ENCODE measurements at regions not wholly inside any gene's neighbourhood (a gene's known extent, or its start where the extent isn't known, plus 50 kb on each side); places are given as distances from the start of the nearest gene placed in this dataset.

- no peak for DNase-seq
- Histone ChIP-seq H3K4me1 (no peaks in the 10 kb centered on the region), H3K27me3 (no peaks in the 10 kb centered on the region), H3K36me3 (no peaks in the 10 kb centered on the region), H3K4me3 (ENCODE audit: low read depth, low read length) (no peak overlapping the region), H3K9me3 (no peaks in the 10 kb centered on the region)
- TF ChIP-seq, protein P1, sequence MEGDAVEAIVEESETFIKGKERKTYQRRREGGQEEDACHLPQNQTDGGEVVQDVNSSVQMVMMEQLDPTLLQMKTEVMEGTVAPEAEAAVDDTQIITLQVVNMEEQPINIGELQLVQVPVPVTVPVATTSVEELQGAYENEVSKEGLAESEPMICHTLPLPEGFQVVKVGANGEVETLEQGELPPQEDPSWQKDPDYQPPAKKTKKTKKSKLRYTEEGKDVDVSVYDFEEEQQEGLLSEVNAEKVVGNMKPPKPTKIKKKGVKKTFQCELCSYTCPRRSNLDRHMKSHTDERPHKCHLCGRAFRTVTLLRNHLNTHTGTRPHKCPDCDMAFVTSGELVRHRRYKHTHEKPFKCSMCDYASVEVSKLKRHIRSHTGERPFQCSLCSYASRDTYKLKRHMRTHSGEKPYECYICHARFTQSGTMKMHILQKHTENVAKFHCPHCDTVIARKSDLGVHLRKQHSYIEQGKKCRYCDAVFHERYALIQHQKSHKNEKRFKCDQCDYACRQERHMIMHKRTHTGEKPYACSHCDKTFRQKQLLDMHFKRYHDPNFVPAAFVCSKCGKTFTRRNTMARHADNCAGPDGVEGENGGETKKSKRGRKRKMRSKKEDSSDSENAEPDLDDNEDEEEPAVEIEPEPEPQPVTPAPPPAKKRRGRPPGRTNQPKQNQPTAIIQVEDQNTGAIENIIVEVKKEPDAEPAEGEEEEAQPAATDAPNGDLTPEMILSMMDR (IDR thresholded peaks at IDR 0.05; ENCODE audit: low read depth, low read length): no peak
Observed at GRCh38 chr11:28878025-28878424, 769.8 kb downstream of the METTL15 start.

DNA sequence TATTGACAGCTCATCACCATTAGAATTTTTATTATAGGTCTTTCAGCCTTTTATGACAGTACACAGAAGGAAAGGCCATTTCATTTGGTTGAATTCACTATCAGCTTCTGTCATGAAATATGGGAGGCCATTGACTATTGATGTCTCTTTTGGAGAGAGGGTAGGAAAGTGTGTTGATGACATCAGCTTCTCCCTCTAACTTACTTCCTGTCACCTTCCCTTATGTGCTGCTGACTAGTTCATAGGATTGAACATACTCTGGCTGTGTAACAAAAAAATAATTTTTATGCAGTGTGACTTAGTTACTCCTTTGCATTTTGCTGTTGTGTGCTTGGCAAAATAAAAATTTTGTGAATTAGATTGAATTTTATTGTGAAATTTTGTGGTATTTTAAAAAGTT, 769.2 kb downstream of the METTL15 start:
- DNase-seq: no peak
- no peak overlapping the region for H3K4me3 ChIP-seq (ENCODE audit: low read depth, low read length)
- H3K9me3 ChIP-seq: no peaks in the 10 kb centered on the region
- no peaks in the 10 kb centered on the region for H3K27me3 ChIP-seq
- TF ChIP-seq, protein P1 (IDR thresholded peaks at IDR 0.05; ENCODE audit: low read depth, low read length): no peak
- H3K36me3 ChIP-seq: no peaks in the 10 kb centered on the region
- H3K4me1 ChIP-seq: no peaks in the 10 kb centered on the region

DNA sequence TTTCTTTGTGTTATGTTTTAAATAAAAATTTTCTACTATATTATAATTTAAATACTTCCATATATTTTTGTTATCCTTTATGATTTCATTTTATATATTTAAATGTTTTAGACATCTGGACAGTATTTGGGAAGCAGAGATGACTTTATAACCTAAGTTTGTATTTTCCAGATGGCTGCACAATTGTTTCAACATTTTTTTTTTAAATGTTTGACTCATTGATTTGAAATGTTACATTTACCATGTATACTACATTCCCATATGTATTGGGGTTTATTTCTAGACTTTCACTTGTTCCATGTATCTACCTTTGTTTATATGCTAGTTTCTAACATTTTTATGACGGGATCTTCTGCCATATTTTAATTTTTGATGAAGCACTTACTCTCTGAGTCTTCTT, 766.5 kb downstream of the METTL15 start:
- TF ChIP-seq, protein P1 (IDR thresholded peaks at IDR 0.05; ENCODE audit: low read depth, low read length): no peak
- H3K4me3 ChIP-seq (ENCODE audit: low read depth, low read length): no peak overlapping the region

DNA sequence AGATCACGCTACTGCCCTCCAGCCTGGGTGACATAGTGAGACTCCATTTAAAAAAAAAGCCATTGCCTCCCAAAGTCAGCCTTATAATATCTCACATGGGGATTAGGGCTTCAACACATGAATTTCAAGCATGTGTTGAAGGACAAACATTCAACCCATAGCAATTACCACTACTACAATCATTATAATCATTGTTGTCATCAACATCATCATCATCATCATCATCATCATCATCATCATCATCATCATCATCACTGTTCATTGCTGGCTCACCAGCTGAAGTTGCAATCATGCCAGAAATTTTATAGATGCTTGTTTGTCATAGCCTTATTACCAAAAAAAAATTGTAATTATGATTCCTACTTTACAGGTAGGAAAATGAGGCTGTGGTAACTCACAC, 762.9 kb downstream of the METTL15 start:
- Histone ChIP-seq H3K27me3 (no peaks in the 10 kb centered on the region), H3K4me3 (ENCODE audit: low read depth, low read length) (no peak overlapping the region), H3K9me3 (no peaks in the 10 kb centered on the region), H3K36me3 (no peaks in the 10 kb centered on the region), H3K4me1 (no peaks in the 10 kb centered on the region)
- DNase-seq: no peak
- TF ChIP-seq, protein P1 (IDR thresholded peaks at IDR 0.05; ENCODE audit: low read depth, low read length): no peak

More for the DNA sequence above, 766.5 kb downstream of the METTL15 start:
- no peaks in the 10 kb centered on the region for H3K27me3 ChIP-seq
- no peaks in the 10 kb centered on the region for H3K9me3 ChIP-seq
- no peak for DNase-seq
- H3K4me1 ChIP-seq: no peaks in the 10 kb centered on the region
- H3K36me3 ChIP-seq: no peaks in the 10 kb centered on the region

DNA sequence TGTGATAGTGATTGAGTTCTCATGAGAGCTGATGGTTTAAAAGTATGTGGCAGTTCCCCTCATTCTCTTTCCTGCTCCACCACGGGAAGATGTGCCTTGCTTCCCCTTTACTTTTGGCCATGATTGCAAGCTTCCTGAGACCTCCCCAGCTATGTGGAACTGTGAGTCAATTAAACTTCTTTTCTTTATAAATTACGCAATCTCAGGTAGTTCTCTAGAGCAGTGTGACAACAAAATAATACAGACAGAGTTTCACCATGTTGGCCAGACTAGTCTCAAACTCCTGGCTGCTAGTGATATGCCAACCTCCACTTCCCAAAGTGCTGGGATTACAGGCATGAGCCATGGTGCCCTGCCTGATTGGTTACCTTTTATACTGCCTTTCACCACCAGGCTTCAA, 755.2 kb downstream of the METTL15 start:
- no peaks in the 10 kb centered on the region for H3K27me3 ChIP-seq
- no peak overlapping the region for H3K4me3 ChIP-seq (ENCODE audit: low read depth, low read length)
- DNase-seq: no peak
- no peaks in the 10 kb centered on the region for H3K9me3 ChIP-seq
- H3K4me1 ChIP-seq: no peaks in the 10 kb centered on the region
- TF ChIP-seq, protein P1 (IDR thresholded peaks at IDR 0.05; ENCODE audit: low read depth, low read length): no peak
- H3K36me3 ChIP-seq: no peaks in the 10 kb centered on the region

DNA sequence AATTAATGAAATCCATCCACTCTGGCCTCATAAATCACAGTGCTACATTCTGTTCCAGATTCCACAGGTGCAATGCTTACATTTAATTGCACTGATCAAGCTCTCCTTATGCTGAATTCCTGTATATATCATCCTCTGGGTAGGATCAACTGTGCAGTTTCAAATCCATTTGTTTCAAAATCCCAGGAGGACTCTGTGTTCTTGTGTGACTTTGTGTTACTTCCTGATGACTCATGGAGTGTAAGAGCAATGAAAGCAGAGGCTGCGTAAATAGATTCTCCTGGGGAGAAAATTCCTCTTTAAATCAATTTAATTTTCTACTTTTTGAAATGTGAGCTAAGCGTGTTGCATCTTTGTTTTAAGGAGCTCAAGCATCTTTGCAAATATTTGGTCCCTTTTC, 752.7 kb downstream of the METTL15 start:
- Histone ChIP-seq H3K4me1 (no peaks in the 10 kb centered on the region), H3K36me3 (no peaks in the 10 kb centered on the region), H3K4me3 (ENCODE audit: low read depth, low read length) (no peak overlapping the region), H3K9me3 (no peaks in the 10 kb centered on the region), H3K27me3 (no peaks in the 10 kb centered on the region)
- DNase-seq: no peak
- TF ChIP-seq, protein P1 (IDR thresholded peaks at IDR 0.05; ENCODE audit: low read depth, low read length): no peak

Data from BE2C (cell line).